GM19351 (cell line): ENCODE measurements at regions not wholly inside any gene's neighbourhood (a gene's known extent, or its start where the extent isn't known, plus 50 kb on each side); places are given as distances from the start of the nearest gene placed in this dataset.
"Not testable (repeated sequence)": the region's sequence is repeated elsewhere in the genome, so short reads cannot be mapped to it uniquely, and the experiment has no call there.

Source experiments
- ATAC-seq: cut with Tn5 transposase; IDR thresholded peaks from one replicate; pipeline ENCODE4 v1.9.1; 2021; ENCODE audit warnings: mild to moderate bottlenecking, moderate library complexity; ENCODE audit not compliant: unreplicated experiment

- peak; percentile 60 for ATAC-seq
Observed at GRCh38 chr3:118495206-118495605, 539.4 kb downstream of the IGSF11 start.

DNA sequence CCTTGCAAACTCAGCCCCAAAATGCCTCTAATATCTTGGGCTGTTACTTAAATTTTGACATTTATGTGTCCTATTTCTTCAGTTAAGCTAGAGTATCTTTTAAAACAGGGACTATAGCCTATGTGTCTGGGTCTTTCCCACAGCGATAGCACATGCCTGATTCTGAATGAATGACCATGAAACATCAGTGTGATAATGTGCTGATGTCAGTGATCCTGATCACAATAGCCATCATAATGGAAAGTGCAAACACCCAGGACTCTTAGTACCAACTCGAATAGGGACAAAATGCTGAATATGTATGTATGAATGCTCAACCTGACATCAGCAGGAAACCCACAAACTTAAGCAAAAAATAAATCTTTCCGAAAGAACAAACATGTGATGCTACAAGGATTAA lies 537.4 kb downstream of the IGSF11 start:
- ATAC-seq = no peak

DNA sequence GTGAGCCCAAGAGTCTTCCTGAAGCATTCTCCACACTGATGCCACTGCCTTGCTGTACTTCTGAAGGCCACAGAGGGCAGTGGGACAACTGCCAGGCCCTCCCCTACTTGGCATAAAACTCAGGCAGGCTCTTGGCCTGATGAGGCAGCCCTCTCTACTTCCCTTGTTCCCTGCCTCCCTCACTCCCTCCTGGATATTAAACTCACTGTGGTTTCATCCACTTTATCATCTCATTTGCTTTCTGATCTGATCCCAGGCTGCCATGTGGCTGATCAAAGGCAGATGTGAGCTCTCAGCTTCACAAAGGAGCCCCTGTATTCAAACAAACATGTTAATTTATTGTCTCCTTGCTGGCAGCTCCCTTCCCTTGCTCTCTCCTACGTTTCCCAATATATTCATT lies 533.5 kb downstream of the IGSF11 start:
- no peak for ATAC-seq

DNA sequence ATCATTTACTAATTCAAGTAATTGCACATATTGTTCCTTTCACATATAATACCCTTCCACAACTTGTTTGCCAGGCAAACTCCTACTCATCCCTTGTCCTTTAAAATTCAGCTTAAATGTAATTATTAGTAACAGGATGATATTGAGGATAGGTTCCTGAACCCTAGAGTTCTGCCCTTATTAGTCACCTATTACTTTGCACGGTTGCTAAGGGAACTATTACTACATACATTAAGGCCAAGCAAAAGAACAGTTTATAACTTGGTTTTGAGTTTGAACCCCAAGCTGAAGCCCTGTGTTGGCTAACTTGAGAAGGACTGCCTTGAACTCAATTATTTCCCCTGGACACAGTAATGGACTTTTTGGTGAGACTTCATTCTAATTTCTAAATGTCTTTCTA lies 529.7 kb downstream of the IGSF11 start:
- no peak for ATAC-seq

DNA sequence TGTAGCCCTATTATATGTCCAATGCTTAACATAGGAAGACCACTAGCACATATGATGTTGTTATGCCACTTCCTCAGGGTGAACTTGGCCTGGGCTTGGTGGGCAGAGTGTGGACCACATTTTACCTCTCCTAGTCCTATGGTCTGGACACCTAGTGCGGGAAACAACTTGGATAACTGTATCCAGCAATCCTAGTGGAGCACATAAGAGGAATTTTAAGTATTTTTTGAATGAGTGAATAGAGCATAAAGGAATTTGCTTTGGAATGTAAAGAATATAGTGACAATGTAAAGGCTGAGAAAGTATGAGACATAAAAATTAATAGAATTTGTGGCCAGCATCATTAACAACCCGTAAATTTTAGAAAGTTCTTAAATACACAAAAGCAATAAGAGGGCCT lies 528.9 kb downstream of the IGSF11 start:
- no peak for ATAC-seq

DNA sequence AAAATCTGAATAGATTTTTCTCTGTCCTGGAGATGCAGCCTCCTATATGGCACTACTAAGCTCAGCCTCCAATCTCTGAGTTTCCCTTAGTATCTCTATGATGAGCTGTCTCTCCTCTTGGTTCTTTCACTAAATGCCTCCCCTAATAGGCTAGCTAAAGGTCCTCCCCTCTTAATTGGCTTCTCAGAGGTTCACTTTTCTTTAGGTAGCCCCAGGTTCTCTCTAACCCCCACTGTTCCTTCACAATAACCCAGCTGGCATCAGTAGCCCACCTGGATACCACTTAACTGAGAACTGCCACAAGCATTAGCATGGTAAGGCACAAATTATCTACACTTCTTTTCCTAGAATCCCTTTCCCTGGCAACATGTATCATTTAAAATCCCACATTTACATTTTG lies 523.2 kb downstream of the IGSF11 start:
- ATAC-seq = no peak

- ATAC-seq = no peak
Observed at GRCh38 chr3:118512301-118512700, 522.3 kb downstream of the IGSF11 start.

DNA sequence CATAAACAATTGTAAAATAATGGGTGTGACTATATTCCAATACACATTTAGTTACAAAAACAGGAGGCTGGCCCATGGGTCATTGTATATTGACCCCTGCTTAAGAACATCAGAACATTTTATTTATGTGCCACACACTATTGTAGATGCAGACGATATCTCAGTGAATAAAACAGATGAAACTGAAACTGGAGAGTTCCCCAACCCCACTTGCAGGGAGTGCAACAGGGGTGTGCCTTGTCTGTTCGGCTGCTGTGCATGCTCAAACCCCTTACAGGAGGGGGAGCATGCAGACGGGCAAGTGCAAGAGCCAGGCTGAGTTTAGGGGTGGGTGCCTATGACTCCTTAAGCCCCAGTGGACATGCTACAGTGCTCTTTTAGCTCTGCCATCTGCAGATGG lies 509.6 kb downstream of the IGSF11 start:
- no peak for ATAC-seq

DNA sequence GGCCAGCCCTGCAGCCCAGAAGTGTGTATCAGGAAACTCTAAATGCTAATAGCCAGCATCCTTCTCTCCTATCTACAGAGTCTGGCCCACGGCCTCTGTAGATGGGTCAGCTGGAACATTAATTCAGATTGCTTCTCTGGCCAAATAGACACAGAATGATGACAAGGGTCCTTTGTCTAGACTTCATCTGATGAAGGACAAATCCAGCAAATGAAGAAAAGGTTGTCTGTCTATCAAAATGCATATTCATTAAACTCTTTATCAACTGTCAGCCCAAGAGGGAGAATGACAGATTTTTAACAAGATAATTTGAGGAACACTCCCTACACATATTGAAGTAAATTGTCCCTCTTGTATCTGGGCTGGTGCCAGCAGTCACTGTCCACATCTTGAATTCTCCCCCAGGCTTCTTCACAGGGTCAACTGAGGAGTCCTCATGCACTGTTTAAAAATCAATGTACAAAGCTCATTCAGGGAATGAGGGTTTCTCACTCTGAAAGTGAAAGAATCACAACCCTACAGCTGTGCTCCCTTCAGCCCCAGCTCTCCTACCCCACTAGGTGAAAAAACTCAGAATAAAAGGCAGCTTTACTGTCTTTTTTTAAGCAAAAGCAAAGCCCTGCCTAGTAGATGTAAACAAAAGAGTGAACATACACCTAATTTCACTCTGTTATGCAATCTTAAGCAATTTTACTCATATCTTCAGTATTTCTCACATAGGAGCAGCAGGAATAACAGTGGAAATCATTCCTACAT lies 507.7 kb downstream of the IGSF11 start:
- peak; percentile 87 for ATAC-seq

DNA sequence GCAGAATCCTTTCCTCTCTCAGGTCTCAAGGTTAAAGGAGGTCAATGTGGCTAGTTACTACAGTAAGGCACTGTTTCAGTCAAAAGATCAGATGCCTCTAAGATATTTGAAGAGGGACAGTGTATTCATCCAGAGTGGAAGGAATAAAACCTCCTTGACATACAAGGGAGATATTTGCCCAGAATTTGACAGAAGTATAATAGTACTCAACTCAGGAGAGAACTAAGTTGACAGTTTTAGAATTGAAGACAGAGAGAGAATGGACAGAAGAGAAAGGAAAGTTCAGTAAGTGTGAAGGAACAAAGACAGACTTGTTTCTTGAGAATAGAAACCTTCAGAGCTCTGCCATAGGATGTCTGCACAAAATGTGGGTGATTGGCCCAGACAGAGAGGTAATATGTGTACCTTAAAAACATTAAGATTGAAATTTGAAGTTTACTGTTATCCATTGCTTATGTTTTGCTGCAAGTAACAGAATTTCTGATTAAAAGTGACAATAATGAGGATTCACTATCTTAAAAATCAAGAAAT lies 507.1 kb downstream of the IGSF11 start:
- peak; percentile 42 for ATAC-seq

DNA sequence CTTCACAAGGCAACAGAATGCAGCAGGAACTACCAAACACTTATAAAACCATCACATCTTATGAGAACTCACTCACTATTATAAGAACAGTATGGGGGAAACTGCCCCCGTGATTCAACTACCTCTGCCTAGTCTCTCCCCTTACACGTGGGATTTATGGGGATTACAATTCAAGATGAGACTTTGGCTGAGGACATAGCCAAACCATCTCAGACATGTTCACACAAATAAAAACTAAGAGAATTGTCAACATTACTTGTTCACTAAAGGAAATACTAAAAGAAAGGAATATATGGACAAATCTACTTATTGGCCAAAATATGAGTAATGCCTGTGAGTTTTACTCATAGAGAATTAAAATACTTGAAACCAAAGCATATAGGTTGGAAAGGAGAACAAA lies 505.1 kb downstream of the IGSF11 start:
- no peak for ATAC-seq

- no peak for ATAC-seq
Observed at GRCh38 chr3:118530350-118530922, 504.2 kb downstream of the IGSF11 start.

- not testable (repeated sequence) for ATAC-seq
Observed at GRCh38 chr3:118530927-118531356, 503.7 kb downstream of the IGSF11 start.

GRCh38 chr3:118531816-118532215 lies 502.8 kb downstream of the IGSF11 start:
- no peak for ATAC-seq

DNA sequence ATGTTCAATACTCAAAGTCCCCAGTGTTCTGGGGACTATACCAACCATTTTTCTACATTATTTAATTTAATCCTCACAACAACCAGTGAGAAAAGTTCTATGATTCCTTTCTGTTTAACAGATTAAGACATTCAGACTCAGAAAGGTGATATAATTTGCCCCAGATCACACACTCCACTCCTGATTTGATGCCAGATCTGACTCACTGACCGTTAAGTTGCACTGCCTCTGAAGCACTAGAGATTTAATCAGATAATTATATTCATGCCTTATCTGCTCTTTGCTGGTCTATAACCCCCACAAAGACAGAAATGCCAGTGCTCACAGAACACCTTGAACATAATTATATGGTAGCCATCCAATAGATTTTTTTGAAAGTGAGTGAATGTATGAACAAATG lies 501.0 kb downstream of the IGSF11 start:
- ATAC-seq = no peak

- ATAC-seq = no peak
Observed at GRCh38 chr3:118534519-118534918, 500.1 kb downstream of the IGSF11 start.

DNA sequence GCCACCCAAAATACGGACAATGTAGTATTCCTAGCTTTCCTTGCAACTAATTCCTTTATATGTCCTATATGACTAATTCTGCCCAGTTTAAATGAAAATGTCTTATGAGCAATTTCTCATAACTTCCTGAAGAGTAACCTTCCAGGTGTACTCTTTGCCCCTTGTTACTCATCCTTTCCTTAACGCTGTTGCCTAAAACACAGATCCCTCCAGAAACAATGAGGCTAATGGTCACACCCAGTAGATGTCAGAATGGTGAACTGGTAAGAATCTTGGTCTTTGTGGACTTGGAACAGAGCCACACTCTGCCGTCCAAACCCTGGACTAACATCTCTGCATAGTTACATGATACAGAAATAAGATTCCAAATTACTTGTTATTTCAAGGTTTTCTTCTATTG lies 497.9 kb downstream of the IGSF11 start:
- no peak for ATAC-seq

DNA sequence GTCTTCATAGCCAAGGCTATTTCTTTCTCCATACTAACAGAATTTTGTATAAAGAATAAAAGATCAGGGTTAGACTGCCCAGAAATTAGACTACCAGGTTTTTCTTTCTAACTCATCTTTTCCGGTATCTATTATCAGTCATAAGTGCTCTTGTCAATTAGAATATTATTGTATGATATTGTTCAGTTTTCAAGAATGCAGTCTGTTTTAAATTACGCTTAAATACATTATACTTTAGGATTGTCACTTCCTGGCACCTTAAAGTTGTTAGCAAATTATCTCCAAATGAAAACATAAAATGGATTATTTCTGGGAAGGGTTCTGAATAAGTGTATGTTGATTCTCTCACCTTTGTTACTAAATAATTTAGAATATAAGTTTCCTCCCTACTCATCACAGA lies 497.2 kb downstream of the IGSF11 start:
- no peak for ATAC-seq

GRCh38 chr3:118538187-118538586 lies 496.5 kb downstream of the IGSF11 start:
- no peak for ATAC-seq

- ATAC-seq = not testable (repeated sequence)
Observed at GRCh38 chr3:118539820-118540447, 494.7 kb downstream of the IGSF11 start.

- ATAC-seq = not testable (repeated sequence)
Observed at GRCh38 chr3:118540448-118540821, 494.2 kb downstream of the IGSF11 start.

DNA sequence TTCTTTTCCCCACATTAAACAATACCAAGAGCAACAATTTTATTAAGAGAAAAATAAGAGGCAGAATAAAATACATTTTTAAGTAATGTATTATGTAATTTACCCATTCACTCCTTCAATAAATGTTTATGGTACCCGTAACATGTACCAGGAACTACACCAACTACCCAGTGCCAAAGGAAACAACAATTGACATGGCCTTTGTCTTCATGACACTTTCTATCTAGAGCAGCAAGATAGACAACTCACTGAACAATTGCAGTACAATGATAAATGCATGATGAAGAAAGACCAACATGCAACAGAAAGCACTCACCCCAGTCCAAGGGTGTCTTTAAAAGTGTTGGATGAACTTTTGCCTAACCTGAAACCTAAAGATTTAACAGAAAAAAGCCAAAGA lies 493.8 kb downstream of the IGSF11 start:
- ATAC-seq = no peak
